Astrocyte of the spinal cord (primary cell): ENCODE measurements at regions not wholly inside any gene's neighbourhood (a gene's known extent, or its start where the extent isn't known, plus 50 kb on each side); places are given as distances from the start of the nearest gene placed in this dataset.

ENCODE experiments used
- DNase-seq: peaks from one replicate; pipeline ENCODE4 v3.0.0; 2011; ENCODE audit warnings: low read depth, low spot score
- H3K4me3 ChIP-seq: 2 replicates; pipeline ENCODE4 v1.5.1; 2011; ENCODE audit warnings: low read depth, mild to moderate bottlenecking, low read length, moderate library complexity
- in situ Hi-C: cut with HindIII; loops from 2 replicates; pipeline ENCODE4 v1.10.0; 2017; ENCODE audit warnings: low sequenced_read_pairs
- TF ChIP-seq, protein P1 (sequence below): IDR thresholded peaks from 2 replicates; pipeline ENCODE4 v1.5.1; 2012; ENCODE audit warnings: low read depth, mild to moderate bottlenecking, low read length, inconsistent platforms

DNA sequence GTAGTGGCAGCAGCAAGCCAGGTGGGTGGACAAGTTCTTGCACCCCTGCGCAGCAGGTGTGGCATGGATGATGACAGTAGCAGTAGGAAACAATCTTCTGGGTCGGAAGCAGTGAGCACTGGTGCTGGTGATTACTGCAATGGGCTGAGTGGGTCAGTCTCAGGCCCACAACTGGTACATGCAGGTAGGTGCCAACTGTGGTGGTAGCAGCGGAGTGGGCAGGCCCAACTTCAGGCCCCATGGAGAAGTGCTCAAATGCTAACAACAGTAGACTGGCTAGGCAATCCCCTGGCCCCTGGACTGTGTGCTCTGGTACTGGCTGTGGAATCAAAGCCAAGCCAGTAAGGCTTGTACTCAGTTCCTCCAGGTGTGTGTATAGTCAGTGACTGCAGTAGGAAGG is 413.7 kb downstream of the PDGFC start:
- in situ Hi-C loops = no loop called here
- DNase-seq = no peak
- TF ChIP-seq, protein P1, sequence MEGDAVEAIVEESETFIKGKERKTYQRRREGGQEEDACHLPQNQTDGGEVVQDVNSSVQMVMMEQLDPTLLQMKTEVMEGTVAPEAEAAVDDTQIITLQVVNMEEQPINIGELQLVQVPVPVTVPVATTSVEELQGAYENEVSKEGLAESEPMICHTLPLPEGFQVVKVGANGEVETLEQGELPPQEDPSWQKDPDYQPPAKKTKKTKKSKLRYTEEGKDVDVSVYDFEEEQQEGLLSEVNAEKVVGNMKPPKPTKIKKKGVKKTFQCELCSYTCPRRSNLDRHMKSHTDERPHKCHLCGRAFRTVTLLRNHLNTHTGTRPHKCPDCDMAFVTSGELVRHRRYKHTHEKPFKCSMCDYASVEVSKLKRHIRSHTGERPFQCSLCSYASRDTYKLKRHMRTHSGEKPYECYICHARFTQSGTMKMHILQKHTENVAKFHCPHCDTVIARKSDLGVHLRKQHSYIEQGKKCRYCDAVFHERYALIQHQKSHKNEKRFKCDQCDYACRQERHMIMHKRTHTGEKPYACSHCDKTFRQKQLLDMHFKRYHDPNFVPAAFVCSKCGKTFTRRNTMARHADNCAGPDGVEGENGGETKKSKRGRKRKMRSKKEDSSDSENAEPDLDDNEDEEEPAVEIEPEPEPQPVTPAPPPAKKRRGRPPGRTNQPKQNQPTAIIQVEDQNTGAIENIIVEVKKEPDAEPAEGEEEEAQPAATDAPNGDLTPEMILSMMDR = no peak
- H3K4me3 ChIP-seq = no peak overlapping the region

DNA sequence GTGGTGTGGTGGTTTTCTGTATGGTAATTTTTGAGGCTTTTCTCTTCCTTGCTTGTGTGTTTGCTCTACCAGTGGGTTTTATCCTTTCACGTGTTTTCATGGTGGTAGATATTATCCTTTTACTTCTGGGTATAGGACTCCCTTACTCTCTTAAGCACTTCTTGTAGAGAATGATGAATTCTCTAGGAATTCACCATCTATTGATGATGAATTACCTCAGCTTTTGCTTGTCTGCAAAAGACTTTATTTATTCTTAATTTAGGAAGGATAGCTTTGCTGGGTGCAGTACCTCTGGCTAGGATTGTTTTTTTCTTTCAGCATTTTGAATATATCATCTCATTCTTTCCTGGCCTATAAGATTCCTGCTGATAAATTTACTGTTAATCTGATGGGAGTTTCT is 415.3 kb downstream of the PDGFC start:
- TF ChIP-seq, protein P1 = no peak
- in situ Hi-C loops = no loop called here
- no peak overlapping the region for H3K4me3 ChIP-seq
- no peak for DNase-seq

DNA sequence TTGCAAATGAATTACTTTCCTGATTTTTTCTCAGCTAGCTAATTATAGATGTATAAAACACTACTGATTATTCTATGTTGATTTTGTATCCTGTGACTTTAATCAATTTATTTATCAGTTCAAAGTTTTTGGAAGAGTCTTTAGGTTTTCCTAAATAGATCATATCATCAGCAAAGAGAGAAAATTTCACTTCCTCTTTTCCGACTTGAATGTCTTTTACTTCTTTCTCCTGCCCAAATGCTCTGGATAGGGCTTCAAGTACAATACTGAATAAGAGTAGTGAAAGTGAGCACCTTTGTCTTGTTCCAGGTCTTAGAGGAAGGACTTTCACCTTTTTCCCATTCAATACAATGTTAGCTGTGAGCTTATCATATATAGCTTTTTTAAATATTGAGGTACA is 417.9 kb downstream of the PDGFC start:
- TF ChIP-seq, protein P1 = no peak
- H3K4me3 ChIP-seq = no peak overlapping the region
- no peak for DNase-seq
- in situ Hi-C loops = no loop called here

DNA sequence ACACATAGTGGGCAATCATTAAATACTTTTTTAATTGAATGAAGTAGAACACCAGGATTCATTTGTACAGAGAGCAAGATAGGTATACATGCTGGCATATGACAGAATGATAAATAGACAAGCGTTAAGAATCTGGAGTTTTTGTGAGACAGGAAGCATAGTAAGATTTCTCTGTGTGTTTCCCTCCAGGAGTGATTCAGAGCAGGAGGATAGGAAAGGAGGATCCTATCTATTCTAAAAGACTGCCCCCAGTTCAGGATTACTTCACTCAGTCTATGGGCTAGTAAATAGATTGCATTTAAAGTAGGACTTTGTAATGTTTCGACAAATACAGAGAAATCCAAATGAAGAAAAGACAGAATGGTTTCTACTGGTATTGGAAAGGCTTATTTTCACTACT is 423.7 kb downstream of the PDGFC start:
- H3K4me3 ChIP-seq = no peak overlapping the region
- in situ Hi-C loops = no loop called here
- TF ChIP-seq, protein P1 = no peak
- no peak for DNase-seq

DNA sequence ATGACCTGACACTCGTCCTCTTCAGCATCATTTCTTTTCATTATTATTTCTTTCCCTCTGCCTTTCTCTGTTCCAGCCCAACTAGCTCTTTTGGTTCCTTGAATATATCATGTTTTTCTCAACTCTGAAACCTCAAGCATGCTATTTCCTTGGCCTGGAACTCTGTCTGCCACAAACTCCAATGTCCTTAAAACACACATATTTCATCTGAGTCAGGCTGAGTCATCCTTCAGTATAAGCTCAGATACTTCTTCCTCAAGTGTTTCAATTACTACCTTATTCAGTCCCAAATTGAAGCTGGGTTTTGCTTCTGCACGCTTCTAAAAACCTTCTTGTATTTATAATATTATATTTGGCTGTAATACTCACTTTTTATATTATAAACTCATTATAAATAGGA is 424.2 kb downstream of the PDGFC start:
- TF ChIP-seq, protein P1 = no peak
- peak; percentile 96 for DNase-seq
- H3K4me3 ChIP-seq = no peak overlapping the region
- in situ Hi-C loops = no loop called here

DNA sequence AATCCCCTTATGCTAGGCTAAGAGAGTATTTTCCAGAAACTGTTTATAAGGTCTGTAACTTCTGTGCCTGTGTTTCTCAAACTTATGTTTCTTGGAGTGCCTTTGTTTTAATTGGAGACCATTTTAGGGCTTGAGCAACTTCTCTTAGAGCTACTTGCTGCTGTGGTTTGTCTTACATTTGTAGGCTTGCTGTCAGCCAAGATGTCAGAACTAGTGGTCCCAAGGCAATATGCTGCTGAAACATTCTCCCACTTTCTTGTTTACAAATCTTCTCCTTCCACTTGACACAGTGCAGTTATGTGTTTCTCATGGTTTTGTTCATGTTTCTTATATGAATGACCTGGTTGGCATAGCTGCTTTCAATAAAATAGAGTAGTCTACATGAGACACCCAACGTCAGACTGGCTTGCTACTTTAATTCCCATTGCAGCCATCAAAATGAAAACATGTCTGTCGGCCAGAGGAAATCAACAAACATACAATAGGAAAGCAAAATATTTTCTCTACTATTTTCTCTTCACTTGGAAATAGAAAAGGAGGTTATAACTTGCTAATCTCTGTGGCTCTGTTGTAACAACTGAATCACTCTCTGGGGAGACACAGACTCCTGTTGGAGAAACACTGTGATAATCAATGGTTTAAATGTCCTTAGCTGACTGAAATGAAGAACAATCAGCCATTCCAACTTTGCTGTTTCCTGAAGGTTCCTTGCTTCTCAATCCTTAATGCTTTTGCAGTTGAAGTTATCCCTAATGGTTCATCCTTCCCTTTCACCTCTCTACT is 426.4 kb downstream of the PDGFC start:
- DNase-seq = peak; percentile 21
- in situ Hi-C loops = no loop called here
- TF ChIP-seq, protein P1 = no peak
- H3K4me3 ChIP-seq = no peak overlapping the region

DNA sequence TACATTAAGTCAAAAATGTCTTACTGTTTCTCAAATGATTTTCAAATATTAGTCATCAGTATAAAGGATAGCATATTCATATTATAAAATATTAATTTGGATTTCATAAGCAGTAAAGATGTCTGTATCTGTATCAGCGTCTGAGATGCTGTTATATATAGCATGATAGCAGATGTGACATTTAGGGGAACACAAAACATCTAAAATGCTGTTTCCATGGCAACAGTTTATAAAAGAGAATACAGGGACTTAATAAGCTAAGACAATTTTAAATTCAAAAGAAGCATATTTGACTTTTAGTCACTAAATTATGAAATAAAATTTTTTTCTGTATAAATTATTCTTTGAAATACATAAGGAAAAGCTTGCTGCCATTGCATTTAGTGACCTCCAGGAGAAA is 432.2 kb downstream of the PDGFC start:
- in situ Hi-C loops = no loop called here
- H3K4me3 ChIP-seq = no peak overlapping the region
- TF ChIP-seq, protein P1 = no peak
- DNase-seq = no peak
